ENCODE measurements at regions not wholly inside any gene's neighbourhood (a gene's known extent, or its start where the extent isn't known, plus 50 kb on each side); places are given as distances from the start of the nearest gene placed in this dataset.

- H3K23me2 ChIP-seq (ENCODE audit: low read depth, low read length), result no peaks in the 10 kb centered on the region
- no peaks in the 10 kb centered on the region for H3K79me1 ChIP-seq (ENCODE audit: low read depth, low read length)
- no peak overlapping the region for H4K5ac ChIP-seq (ENCODE audit: insufficient read length, low read depth, low read length)
- no peak overlapping the region for H2BK5ac ChIP-seq (ENCODE audit: low read depth, low read length)
- no peak for TF ChIP-seq CEBPB (IDR thresholded peaks at IDR 0.05; ENCODE audit: low read depth, low read length)
- TF ChIP-seq MAFK (IDR thresholded peaks at IDR 0.05; ENCODE audit: low read depth, low read length), result no peak
- TF ChIP-seq JUN (IDR thresholded peaks at IDR 0.05; ENCODE audit: low read depth, low read length), result no peak
- no peak for TF ChIP-seq SIX5 (IDR thresholded peaks at IDR 0.05; ENCODE audit: low read depth, low read length)
- no peak for TF ChIP-seq SP4 (IDR thresholded peaks at IDR 0.05; ENCODE audit: low read length)
- TF ChIP-seq RBBP5 (IDR thresholded peaks at IDR 0.05; ENCODE audit: borderline replicate concordance, low read depth, low read length), result no peak
- no peak for TF ChIP-seq EZH2 (IDR thresholded peaks at IDR 0.05; ENCODE audit: low read depth, low read length, severe bottlenecking)
- no peak overlapping the region for H2BK20ac ChIP-seq (ENCODE audit: low read length)
- H4K8ac ChIP-seq (ENCODE audit: extremely low read depth, insufficient read depth, low read length), result no peak overlapping the region
- no peak overlapping the region for H2AFZ ChIP-seq (ENCODE audit: low read length)
- WGBS, 2 experiments (ENCODE audit: extremely low coverage in 1 of 2, insufficient coverage in 1 of 2, insufficient read length in 1 of 2, insufficient replicate concordance in 2 of 2, low coverage in 1 of 2, low lambda C conversion rate in 2 of 2, missing lambda C conversion rate in 1 of 2), result 85% methylated on average over 2 of the region's 2 CpGs; no CpG with 5 or more reads in 1 of the 2 experiments
- no peak overlapping the region for H3K9ac ChIP-seq (replicated peaks in 1 of 4; ENCODE audit: extremely low read depth in 1 of 4, low read depth in 3 of 4, low read length in 3 of 4)
- H3K4me2 ChIP-seq (ENCODE audit: insufficient read depth in 1 of 2, low read depth in 2 of 2, low read length in 2 of 2), result no peak overlapping the region
- H3K79me2 ChIP-seq (ENCODE audit: control insufficient read depth in 1 of 2, insufficient read depth in 2 of 2, low read length in 2 of 2), result no peaks in the 10 kb centered on the region
- DNase-seq (ENCODE audit: low read depth in 1 of 2, low spot score in 2 of 2) (no peak), FAIRE-seq (no peak)
- H2BK12ac ChIP-seq (ENCODE audit: low read depth, low read length), result no peak overlapping the region
- ChIA-PET CTCF (ENCODE audit: partially characterized antibody) (interaction anchor here (0.6 to 0.7 kb wide), 3 partner anchors 42 to 847 kb away, joined by 3 to 4 read pairs (median 3); no protein-coding TSS in a partner anchor), POLR2A (ENCODE audit: partially characterized antibody) (no interaction called here)
- H3K4ac ChIP-seq (replicated peaks; ENCODE audit: insufficient read length, low read depth, low read length), result no peak overlapping the region
- H2AK5ac ChIP-seq (ENCODE audit: low read depth, low read length), result no peak overlapping the region
- no peak overlapping the region for H2BK120ac ChIP-seq (replicated peaks; ENCODE audit: low read depth, low read length)
- no peak overlapping the region for H3K18ac ChIP-seq (ENCODE audit: extremely low read depth, low read length)
- no peak overlapping the region for H3K56ac ChIP-seq (replicated peaks; ENCODE audit: insufficient read length, low read depth, low read length)
- no peak overlapping the region for H3K14ac ChIP-seq (ENCODE audit: insufficient read length)
- H2BK15ac ChIP-seq (ENCODE audit: low read length), result no peak overlapping the region
- no peak overlapping the region for H3K23ac ChIP-seq (ENCODE audit: insufficient read length)
- peaks cover 0 to 5% (median under 1%) of the 10 kb centered on the region in 4 experiments; a peak in 2 of 7 replicates for H3K4me1 ChIP-seq (replicated peaks in 1 of 4; ENCODE audit: control insufficient read depth in 3 of 4, insufficient read depth in 4 of 4, low read length in 3 of 4)
- H4K91ac ChIP-seq (replicated peaks; ENCODE audit: insufficient read length, low read length), result no peak overlapping the region
- H3K36me3 ChIP-seq (ENCODE audit: control insufficient read depth in 2 of 4, insufficient read depth in 4 of 4, low read length in 3 of 4), result no peaks in the 10 kb centered on the region
- H3K9me3 ChIP-seq (ENCODE audit: insufficient read depth in 2 of 2, low read depth in 1 of 2, low read length in 1 of 2), result no peaks in the 10 kb centered on the region; a peak in 1 of 4 replicates
- H3K4me3 ChIP-seq (ENCODE audit: extremely low read depth in 1 of 4, insufficient read depth in 2 of 4, low read depth in 3 of 4, low read length in 4 of 4), result no peak overlapping the region
- no peaks in the 10 kb centered on the region for H4K20me1 ChIP-seq (replicated peaks in 1 of 2; ENCODE audit: control insufficient read depth in 1 of 2, insufficient read depth in 2 of 2, low read length in 2 of 2)
- H3K27ac ChIP-seq (ENCODE audit: low read depth, low read length), result no peak overlapping the region
- no peaks in the 10 kb centered on the region for H3K27me3 ChIP-seq (replicated peaks in 1 of 4; ENCODE audit: control insufficient read depth in 3 of 4, extremely low read depth in 1 of 4, insufficient read depth in 3 of 4, low read length in 3 of 4)
These were observed 889.8 kb downstream of the TRHDE start for GRCh38 chr12:73161970-73162369.

Data from H1 (cell line).